Fibroblast of lung (primary cell): ENCODE measurements at regions not wholly inside any gene's neighbourhood (a gene's known extent, or its start where the extent isn't known, plus 50 kb on each side); places are given as distances from the start of the nearest gene placed in this dataset.

Experiments
- DNase-seq, 2 donors: peaks; one replicate each; pipeline versions ENCODE4 v3.0.0 to v3.0.0-alpha.2; 2010; ENCODE audit warnings: low read depth in 2 of 2
- H2AFZ ChIP-seq: 2 replicates; pipeline ENCODE4 v1.5.1; 2012; ENCODE audit warnings: low read length, control low read depth, inconsistent platforms
- H3K27ac ChIP-seq: 2 replicates; pipeline ENCODE4 v1.5.1; 2011; ENCODE audit warnings: low read length, control low read depth; ENCODE audit not compliant: insufficient read depth
- H3K27me3 ChIP-seq: 2 replicates; pipeline ENCODE4 v1.5.1; 2011; ENCODE audit warnings: mild to moderate bottlenecking, low read length; ENCODE audit not compliant: control insufficient read depth, insufficient read depth
- H3K36me3 ChIP-seq: 2 replicates; pipeline ENCODE4 v1.5.1; 2011; ENCODE audit warnings: low read length; ENCODE audit not compliant: control insufficient read depth, insufficient read depth
- H3K4me1 ChIP-seq: 2 replicates; pipeline ENCODE4 v1.5.1; 2011; ENCODE audit warnings: low read length; ENCODE audit not compliant: control insufficient read depth, insufficient read depth; ENCODE audit errors: extremely low read depth
- H3K4me2 ChIP-seq: 2 replicates; pipeline ENCODE4 v1.5.1; 2011; ENCODE audit warnings: low read length, control low read depth; ENCODE audit not compliant: insufficient read depth; ENCODE audit errors: extremely low read depth
- H3K4me3 ChIP-seq, 4 experiments: fragments of 200-600 bp in 1 of 4; sonication (generic) in 1 of 4; replicated peaks in 1 of 4; 2 replicates each; pipeline ENCODE4 v1.5.1; 2011 to 2016; ENCODE audit warnings: low read length in 4 of 4, low read depth in 3 of 4, mild to moderate bottlenecking in 3 of 4, control low read depth in 2 of 4, inconsistent platforms in 1 of 4, mixed read lengths in 1 of 4; ENCODE audit not compliant: insufficient read depth in 1 of 4; ENCODE audit errors: control extremely low read depth in 1 of 4
- H3K79me2 ChIP-seq: 2 replicates; pipeline ENCODE4 v1.5.1; 2012; ENCODE audit warnings: mild to moderate bottlenecking, low read length, inconsistent platforms; ENCODE audit not compliant: control insufficient read depth, insufficient read depth
- H3K9ac ChIP-seq: 2 replicates; pipeline ENCODE4 v1.5.1; 2011; ENCODE audit warnings: mild to moderate bottlenecking, low read length, control low read depth; ENCODE audit not compliant: insufficient read depth
- H3K9me3 ChIP-seq: 2 replicates; pipeline ENCODE4 v1.5.1; 2012; ENCODE audit warnings: low read depth, low read length; ENCODE audit not compliant: control insufficient read depth, insufficient read depth
- H4K20me1 ChIP-seq: 2 replicates; pipeline ENCODE4 v1.5.1; 2011; ENCODE audit warnings: low read length; ENCODE audit not compliant: control insufficient read depth, insufficient read depth; ENCODE audit errors: extremely low read depth
- EZH2 ChIP-seq: IDR thresholded peaks from 2 replicates; pipeline ENCODE4 v1.5.1; 2012; ENCODE audit warnings: low read length, control low read depth, mild to moderate bottlenecking; ENCODE audit errors: missing control alignments
- TF ChIP-seq, protein P1 (sequence below), 2 donors: IDR thresholded peaks in 1 of 2; conservative IDR thresholded peaks in 1 of 2; 1 replicate in 1 of 2; 2 replicates in 1 of 2; pipeline ENCODE4 v1.5.1; 2011 to 2012; ENCODE audit warnings: low read length in 2 of 2, control low read depth in 1 of 2, inconsistent platforms in 1 of 2, low read depth in 1 of 2, mild to moderate bottlenecking in 1 of 2

DNA sequence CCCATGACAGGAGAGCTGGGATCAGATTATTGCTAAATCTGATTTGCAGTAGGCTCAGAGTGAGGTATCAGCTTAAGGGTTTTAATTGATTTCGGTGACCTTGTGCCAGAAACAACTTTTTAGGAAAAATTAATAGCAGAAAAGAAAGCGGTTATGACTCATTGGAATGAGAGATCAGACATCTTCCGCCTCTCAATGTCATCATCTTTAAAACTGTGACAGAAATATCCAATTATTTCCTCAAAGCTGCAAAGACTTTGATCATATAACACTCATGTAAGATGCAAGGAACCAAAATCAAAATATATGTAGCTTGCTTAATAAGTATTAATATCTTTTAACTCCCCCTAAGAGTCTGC is 190.1 kb upstream of the FOXF1 start:
- no peaks in the 10 kb centered on the region for H3K9me3 ChIP-seq
- no peaks in the 10 kb centered on the region for H3K79me2 ChIP-seq
- no peaks in the 10 kb centered on the region for H3K36me3 ChIP-seq
- peak in 1 of 2 donors; percentile 42 for DNase-seq
- H4K20me1 ChIP-seq: no peaks in the 10 kb centered on the region
- H3K4me3 ChIP-seq: peak overlapping the region in 3 of 4 experiments; percentile 9 to 31 (median 18)
- H3K4me2 ChIP-seq: peak overlapping the region; percentile 70
- H3K27ac ChIP-seq: no peak overlapping the region
- peaks cover 5% of the 10 kb centered on the region for H3K27me3 ChIP-seq
- H3K9ac ChIP-seq: no peak overlapping the region
- H3K4me1 ChIP-seq: no peaks in the 10 kb centered on the region
- no peak for TF ChIP-seq EZH2
- TF ChIP-seq, protein P1, sequence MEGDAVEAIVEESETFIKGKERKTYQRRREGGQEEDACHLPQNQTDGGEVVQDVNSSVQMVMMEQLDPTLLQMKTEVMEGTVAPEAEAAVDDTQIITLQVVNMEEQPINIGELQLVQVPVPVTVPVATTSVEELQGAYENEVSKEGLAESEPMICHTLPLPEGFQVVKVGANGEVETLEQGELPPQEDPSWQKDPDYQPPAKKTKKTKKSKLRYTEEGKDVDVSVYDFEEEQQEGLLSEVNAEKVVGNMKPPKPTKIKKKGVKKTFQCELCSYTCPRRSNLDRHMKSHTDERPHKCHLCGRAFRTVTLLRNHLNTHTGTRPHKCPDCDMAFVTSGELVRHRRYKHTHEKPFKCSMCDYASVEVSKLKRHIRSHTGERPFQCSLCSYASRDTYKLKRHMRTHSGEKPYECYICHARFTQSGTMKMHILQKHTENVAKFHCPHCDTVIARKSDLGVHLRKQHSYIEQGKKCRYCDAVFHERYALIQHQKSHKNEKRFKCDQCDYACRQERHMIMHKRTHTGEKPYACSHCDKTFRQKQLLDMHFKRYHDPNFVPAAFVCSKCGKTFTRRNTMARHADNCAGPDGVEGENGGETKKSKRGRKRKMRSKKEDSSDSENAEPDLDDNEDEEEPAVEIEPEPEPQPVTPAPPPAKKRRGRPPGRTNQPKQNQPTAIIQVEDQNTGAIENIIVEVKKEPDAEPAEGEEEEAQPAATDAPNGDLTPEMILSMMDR (conservative IDR thresholded peaks at IDR 0.05 in 1 of 2, IDR thresholded peaks at IDR 0.05 in 1 of 2; ENCODE audit: low read depth in 1 of 2, low read length in 2 of 2): no peak
- H2AFZ ChIP-seq: no peak overlapping the region

DNA sequence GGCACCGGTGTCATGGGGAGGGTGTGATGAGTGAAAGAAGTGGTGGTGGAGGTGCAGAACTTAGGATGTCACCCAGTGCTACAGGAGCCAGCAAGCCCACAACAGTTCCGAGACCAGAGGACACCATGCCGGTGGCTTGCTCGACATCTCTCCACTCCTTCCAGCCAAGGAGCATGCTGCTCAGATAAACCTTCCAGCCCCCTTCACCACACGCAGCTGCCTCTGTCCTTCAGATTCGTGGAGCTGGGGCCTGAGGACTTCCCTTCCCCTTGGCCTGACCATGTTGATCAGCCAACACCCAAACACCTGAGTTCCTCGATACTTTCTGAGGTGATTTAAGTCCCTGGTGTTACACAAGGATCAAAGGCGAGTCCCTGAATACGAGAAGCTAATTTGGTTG is 188.8 kb upstream of the FOXF1 start:
- DNase-seq: no peak
- TF ChIP-seq, protein P1 (conservative IDR thresholded peaks at IDR 0.05 in 1 of 2, IDR thresholded peaks at IDR 0.05 in 1 of 2; ENCODE audit: low read depth in 1 of 2, low read length in 2 of 2): no peak
- TF ChIP-seq EZH2: no peak
- H3K4me1 ChIP-seq: no peaks in the 10 kb centered on the region
- no peaks in the 10 kb centered on the region for H4K20me1 ChIP-seq
- H3K27me3 ChIP-seq: peaks cover 5% of the 10 kb centered on the region
- no peaks in the 10 kb centered on the region for H3K9me3 ChIP-seq
- H3K4me3 ChIP-seq: no peak overlapping the region
- H3K4me2 ChIP-seq: no peak overlapping the region
- no peak overlapping the region for H2AFZ ChIP-seq
- H3K36me3 ChIP-seq: no peaks in the 10 kb centered on the region
- no peak overlapping the region for H3K9ac ChIP-seq
- H3K79me2 ChIP-seq: no peaks in the 10 kb centered on the region
- no peak overlapping the region for H3K27ac ChIP-seq

DNA sequence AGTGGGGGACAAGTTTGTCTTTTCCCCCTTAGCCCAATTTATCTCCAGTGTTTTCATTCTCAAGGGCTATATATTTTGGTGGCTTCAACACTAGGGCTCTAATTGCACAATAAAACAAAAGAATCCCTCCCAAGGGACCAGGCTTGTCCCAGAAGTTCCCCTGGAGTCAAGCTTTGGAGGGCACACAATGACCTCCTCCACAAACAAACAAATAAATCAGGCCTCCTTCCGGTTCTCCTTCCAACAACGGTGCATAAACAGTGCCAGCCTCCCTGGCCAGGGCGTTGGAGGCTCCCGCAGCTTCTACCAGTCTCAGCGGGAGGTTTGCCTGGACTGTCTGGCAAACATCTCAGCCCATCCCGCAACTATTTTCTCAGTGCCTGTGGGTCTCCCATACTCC is 188.0 kb upstream of the FOXF1 start:
- Histone ChIP-seq H3K4me2 (no peak overlapping the region), H3K79me2 (no peaks in the 10 kb centered on the region), H3K9ac (no peak overlapping the region), H3K27ac (no peak overlapping the region), H3K9me3 (no peaks in the 10 kb centered on the region), H3K36me3 (no peaks in the 10 kb centered on the region), H3K4me1 (no peaks in the 10 kb centered on the region), H4K20me1 (no peaks in the 10 kb centered on the region), H3K27me3 (peaks cover 5% of the 10 kb centered on the region), H3K4me3 (no peak overlapping the region), H2AFZ (no peak overlapping the region)
- TF ChIP-seq, protein P1 (conservative IDR thresholded peaks at IDR 0.05 in 1 of 2, IDR thresholded peaks at IDR 0.05 in 1 of 2; ENCODE audit: low read depth in 1 of 2, low read length in 2 of 2): no peak
- TF ChIP-seq EZH2: no peak
- DNase-seq: no peak
